PC-3 (cell line): ENCODE measurements at regions not wholly inside any gene's neighbourhood (a gene's known extent, or its start where the extent isn't known, plus 50 kb on each side); places are given as distances from the start of the nearest gene placed in this dataset.

ENCODE experiments used
- CTCF ChIP-seq: fragments of 300-600 bp; sonication (generic); conservative IDR thresholded peaks from 2 replicates; pipeline ENCODE4 v1.5.1; 2017; ENCODE audit warnings: antibody characterized with exemption, low read depth, mild to moderate bottlenecking, low read length
- EZH2 ChIP-seq: fragments of 300-600 bp; sonication (generic); IDR thresholded peaks from one replicate; pipeline ENCODE4 v1.6.1; 2017; ENCODE audit warnings: antibody characterized with exemption, mild to moderate bottlenecking, low read length; ENCODE audit not compliant: unreplicated experiment

GRCh38 chr14:28695109-28695508 lies 71.5 kb upstream of the FOXG1 start:
- TF ChIP-seq CTCF (no peak), EZH2 (no peak)
